ENCODE measurements at regions not wholly inside any gene's neighbourhood (a gene's known extent, or its start where the extent isn't known, plus 50 kb on each side); places are given as distances from the start of the nearest gene placed in this dataset.

DNA sequence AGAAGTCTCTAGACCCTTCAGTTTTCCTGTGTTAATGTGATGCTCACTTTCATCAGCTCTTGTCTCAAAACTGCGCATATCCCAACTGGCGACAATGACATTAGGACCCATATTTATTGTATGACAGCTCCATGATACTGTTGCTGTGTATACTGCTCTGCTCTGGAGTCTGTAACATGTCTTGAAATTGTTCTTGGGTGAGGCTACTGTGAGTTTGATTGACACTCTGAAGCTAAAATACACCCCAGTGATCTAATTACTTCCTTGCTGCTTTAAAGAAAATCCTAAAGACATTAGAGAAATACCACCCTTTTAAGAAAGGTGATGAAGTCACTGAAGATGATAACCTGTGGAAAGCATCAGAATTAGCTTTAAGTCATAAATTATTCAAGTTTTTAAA lies 1046.2 kb downstream of the KCNT2 start:
- no peak for DNase-seq (ENCODE audit: low spot score)

- DNase-seq (ENCODE audit: low spot score) = no peak
Measured at GRCh38 chr1:195550071-195550862, 1058.0 kb downstream of the KCNT2 start.

DNA sequence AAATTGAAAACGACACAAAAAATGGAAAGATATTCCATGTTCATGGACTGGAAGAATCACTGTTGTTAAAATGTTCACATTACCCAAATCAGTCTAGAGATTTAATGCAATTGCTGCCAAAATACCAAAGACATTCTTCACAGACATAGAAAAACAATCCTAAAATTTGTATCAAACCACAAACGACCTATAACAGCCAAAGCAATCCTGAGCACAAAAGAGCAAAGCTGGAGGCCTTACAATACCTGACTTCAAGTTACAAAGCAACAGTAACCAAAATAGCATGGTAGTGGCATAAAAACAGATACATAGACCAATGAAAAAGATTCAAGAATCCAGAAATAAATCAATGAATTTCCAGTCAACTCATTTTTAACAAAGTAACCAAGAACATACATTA lies 1077.3 kb downstream of the KCNT2 start:
- no peak for DNase-seq (ENCODE audit: low spot score)

- DNase-seq (ENCODE audit: low spot score) = no peak
Measured at GRCh38 chr1:195529881-195530280, 1078.4 kb downstream of the KCNT2 start.

GRCh38 chr1:195520757-195521156 lies 1087.5 kb downstream of the KCNT2 start:
- DNase-seq (ENCODE audit: low spot score) = no peak

DNA sequence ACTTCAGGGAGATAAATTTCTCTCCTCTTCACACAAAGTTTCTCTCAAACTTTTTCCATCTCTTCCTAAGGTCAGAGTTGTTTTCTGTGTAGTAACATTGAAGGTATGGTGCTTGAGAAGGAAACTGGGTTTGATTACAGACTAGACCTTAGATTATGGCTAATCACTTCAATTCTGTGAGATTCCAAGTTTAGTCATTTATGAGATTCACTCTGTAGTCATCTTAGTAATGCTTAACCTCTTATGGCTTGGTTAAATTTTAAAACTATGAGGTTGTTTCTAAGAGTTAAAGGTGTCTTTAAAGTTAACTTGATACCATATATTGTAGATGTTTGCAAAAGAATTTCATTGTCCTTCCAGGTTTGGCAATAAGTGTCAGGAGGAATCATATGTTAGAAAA lies 1092.2 kb downstream of the KCNT2 start:
- no peak for DNase-seq (ENCODE audit: low spot score)

- no peak for DNase-seq (ENCODE audit: low spot score)
Measured at GRCh38 chr1:195511501-195511900, 1096.7 kb downstream of the KCNT2 start.

GRCh38 chr1:195501118-195501517 lies 1107.1 kb downstream of the KCNT2 start:
- DNase-seq (ENCODE audit: low spot score) = no peak

- no peak for DNase-seq (ENCODE audit: low spot score)
Measured at GRCh38 chr1:195495720-195496635, 1112.3 kb downstream of the KCNT2 start.

- no peak for DNase-seq (ENCODE audit: low spot score)
Measured at GRCh38 chr1:195482137-195482536, 1126.1 kb downstream of the KCNT2 start.

DNA sequence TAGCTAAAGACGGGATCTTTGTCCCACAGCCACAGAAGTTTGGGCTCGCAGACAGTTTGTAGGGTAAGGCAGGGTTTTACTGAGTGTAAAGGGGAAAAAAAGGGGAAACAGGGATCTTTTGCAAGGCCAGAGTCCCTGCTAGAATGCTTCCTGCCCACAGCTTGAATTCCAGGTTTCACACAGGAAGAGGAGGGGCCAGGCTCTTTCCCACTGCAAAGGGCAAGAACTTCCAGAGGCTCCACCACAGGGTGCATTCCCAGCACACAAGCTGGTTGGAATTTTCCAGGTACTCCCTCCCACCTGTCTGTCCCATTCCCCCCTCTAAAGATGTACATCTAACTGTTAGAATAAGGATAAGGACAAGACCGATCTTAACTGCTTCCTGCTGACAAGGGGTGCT lies 1126.9 kb downstream of the KCNT2 start:
- no peak for DNase-seq (ENCODE audit: low spot score)

DNA sequence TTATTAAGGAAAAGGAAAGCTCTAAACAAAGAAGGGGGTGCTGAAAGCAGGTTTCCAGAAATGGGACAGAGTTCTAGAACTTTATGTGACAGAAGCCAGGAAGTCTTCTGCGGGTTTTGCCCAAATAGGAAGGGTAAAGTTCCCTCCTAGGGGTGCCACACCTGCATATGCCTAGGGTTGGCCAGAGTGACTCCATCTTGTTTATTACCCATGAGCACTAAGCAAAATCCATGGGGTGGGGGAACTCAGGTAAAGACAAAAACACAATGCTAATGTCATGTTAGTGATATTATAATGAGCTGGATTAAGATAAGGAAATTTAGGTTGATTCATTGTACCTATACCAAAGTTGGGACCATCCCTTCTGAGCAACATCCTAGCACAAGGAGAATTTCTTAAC lies 1132.7 kb downstream of the KCNT2 start:
- no peak for DNase-seq (ENCODE audit: low spot score)

- no peak for DNase-seq (ENCODE audit: low spot score)
Measured at GRCh38 chr1:195472291-195472690, 1135.9 kb downstream of the KCNT2 start.

GRCh38 chr1:195466639-195467038 lies 1141.6 kb downstream of the KCNT2 start:
- DNase-seq (ENCODE audit: low spot score) = no peak

DNA sequence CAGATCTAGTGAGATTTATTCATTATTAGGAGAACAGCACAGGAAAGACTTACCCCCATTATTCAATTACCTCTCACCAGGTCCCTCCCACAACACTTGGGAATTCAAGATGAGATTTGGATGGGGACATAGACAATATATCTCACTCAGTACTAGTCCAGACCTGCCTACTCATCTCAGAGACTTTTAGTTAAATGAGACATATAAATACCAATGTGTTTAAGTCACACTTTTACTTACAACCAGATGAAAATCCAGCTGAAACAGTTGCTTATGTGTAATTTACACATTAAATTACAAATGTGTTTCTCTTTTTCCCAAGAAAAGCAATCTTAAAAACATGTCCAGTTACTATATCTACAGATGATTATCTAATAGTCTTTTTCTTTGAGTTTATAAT lies 1145.6 kb downstream of the KCNT2 start:
- no peak for DNase-seq (ENCODE audit: low spot score)

DNA sequence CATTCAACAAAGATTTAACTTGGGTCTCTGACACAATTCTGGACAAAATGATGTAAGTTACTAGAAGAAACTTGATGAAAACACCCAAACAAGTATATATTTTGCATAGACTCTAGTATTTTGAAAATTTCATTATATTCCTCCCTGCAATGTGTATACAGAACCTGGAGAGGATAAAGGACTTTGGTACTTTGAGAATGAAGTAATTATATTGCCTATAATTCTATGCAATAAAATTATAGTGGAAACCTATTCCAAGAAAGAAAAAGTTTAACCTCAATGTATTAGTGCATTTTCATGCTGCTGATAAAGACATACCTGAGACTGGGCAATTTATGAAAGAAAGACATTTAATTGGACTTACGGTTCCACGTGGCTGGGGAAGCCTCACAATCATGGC lies 1146.1 kb downstream of the KCNT2 start:
- DNase-seq (ENCODE audit: low spot score) = no peak

DNA sequence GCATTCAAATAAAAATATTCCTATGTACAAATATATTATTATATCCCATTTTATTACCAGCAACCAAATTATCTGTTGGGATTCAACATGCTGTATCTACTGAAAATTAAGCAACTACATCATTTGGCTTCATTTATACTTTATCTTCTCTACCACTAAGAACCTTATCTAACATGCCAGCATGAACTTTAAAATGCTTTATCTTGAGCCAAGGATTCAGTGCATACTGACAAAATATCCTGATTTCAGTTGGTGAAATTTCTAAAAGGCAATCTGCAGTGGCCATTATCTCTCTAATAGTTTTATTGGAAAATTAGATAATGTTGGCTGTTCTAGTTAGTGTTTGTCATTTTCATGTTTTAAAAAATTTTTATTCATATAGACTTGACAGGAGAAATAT lies 1149.9 kb downstream of the KCNT2 start:
- DNase-seq (ENCODE audit: low spot score) = no peak

GRCh38 chr1:195450794-195451193 lies 1157.4 kb downstream of the KCNT2 start:
- DNase-seq (ENCODE audit: low spot score) = no peak

GRCh38 chr1:195439661-195440060 lies 1168.6 kb downstream of the KCNT2 start:
- no peak for DNase-seq (ENCODE audit: low spot score)

DNA sequence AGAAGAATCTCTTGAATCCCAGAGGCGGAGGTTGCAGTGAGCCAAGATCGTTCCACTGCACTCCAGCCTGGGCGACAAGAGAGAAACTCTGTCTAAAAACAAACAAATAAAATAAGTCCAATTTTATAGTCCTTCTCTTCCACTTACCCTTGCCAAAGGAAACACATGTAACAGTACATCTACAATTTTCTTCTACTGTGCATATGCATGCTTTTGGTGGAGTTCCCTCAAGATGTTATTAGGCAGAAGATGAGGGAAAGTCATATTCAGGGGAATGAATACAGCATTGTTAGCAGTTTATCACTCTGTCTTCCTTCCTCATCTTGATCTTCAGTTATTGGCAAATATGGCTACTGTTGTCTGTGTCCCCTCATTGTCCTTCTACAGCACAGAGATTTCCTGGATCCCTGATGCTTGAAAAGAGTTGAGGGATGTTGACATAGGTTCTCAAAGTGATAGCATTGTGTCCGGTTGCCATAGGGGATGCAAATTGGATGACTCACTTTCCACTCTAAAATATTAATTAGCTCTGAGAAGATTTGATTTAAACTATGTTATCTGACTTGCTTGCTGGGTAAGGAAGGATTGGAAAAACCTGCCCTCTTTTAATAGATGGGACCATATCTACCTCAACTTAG lies 1173.6 kb downstream of the KCNT2 start:
- DNase-seq (ENCODE audit: low spot score) = no peak

GRCh38 chr1:195430826-195431225 lies 1177.4 kb downstream of the KCNT2 start:
- DNase-seq (ENCODE audit: low spot score) = no peak

DNA sequence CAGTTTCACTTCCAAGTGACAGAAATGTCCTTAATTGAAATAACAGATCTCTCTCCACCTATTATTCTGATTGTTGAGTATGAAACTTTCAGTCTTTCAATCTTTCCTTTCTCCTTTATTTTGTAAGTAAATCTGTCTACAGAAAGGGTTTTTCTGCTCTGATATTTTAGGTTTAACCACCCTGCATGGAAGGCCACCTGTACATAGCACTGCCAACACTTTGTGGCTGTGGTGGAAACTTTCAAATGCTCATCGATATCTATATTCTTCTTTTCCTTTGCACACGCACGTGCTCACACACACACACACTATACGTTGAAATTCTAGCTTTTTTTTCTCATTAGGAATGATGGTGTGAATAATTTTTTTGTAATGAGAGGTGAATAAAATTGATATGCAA lies 1179.3 kb downstream of the KCNT2 start:
- DNase-seq (ENCODE audit: low spot score) = no peak

DNA sequence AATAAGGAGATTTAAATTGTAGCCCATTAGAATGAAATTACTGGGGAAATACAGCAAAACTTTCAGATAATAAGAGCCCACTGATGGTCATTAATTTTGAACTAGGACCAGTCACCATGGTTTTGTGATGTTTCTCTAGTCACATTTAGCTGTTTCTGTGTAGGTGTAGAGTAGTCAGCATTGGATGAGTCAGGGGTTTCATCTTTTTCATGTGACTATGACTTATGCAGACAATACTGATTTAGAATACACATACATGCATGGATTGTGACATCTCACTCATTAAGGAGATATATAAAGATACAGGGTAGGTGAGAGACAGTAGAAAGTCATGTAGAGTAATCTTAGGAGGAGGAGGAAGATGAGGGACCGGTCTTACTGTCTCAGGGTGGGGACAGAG lies 1192.7 kb downstream of the KCNT2 start:
- DNase-seq (ENCODE audit: low spot score) = no peak
